Panc1 (cell line): ENCODE measurements at regions not wholly inside any gene's neighbourhood (a gene's known extent, or its start where the extent isn't known, plus 50 kb on each side); places are given as distances from the start of the nearest gene placed in this dataset.

Experiments
- ATAC-seq: fragments of 200-7000 bp; cut with Tn5 transposase; 2 replicates; pipeline ENCODE4 v1.9.1; 2020; ENCODE audit warnings: mild to moderate bottlenecking, moderate library complexity
- BruUV-seq: library from RNA; stranded (reverse); fragments of 400-500 nt; replicated peaks from 2 replicates; lab custom pipeline; 2021; lab: Mats Ljungman, UMichigan
- CTCF ChIA-PET: fragments of 300-600 bp; sonication (Branson Sonifier 250); formaldehyde crosslinking; loops from one replicate; lab custom pipeline; 2022; ENCODE audit warnings: antibody characterized with exemption; lab: Charles Lee
- POLR2A ChIA-PET: fragments of 300-600 bp; sonication (Branson Sonifier 250); formaldehyde crosslinking; loops from one replicate; lab custom pipeline; 2022; ENCODE audit warnings: antibody characterized with exemption; lab: Charles Lee
- DNase-seq: peaks from one replicate; pipeline ENCODE4 v3.0.0-alpha.2; 2010; ENCODE audit warnings: low read depth, low spot score
- H3K27ac ChIP-seq: 2 replicates; pipeline ENCODE4 v1.5.1; 2011; ENCODE audit warnings: mild to moderate bottlenecking, low read length, inconsistent platforms
- H3K27me3 ChIP-seq: fragments of 200-500 bp; sonication (Bioruptor generic); 2 replicates; pipeline ENCODE4 v1.6.0; 2014; ENCODE audit warnings: low read length, inconsistent platforms; ENCODE audit not compliant: control insufficient read depth, insufficient read depth
- H3K36me3 ChIP-seq: fragments of 200-500 bp; sonication (Bioruptor generic); 2 replicates; pipeline ENCODE4 v1.5.1; 2014; ENCODE audit warnings: inconsistent platforms, mild to moderate bottlenecking, low read length, moderate library complexity; ENCODE audit not compliant: control insufficient read depth, insufficient read depth
- H3K4me1 ChIP-seq: 2 replicates; pipeline ENCODE4 v1.5.1; 2011; ENCODE audit warnings: inconsistent platforms, mild to moderate bottlenecking, low read length, moderate library complexity; ENCODE audit not compliant: control insufficient read depth, insufficient read depth
- H3K4me3 ChIP-seq, 2 experiments: 2 replicates each; pipeline ENCODE4 v1.5.1; 2011 to 2012; ENCODE audit warnings: low read depth in 2 of 2, low read length in 2 of 2, mild to moderate bottlenecking in 2 of 2, inconsistent platforms in 1 of 2, moderate library complexity in 1 of 2
- H3K9me3 ChIP-seq: fragments of 200-500 bp; sonication (Bioruptor generic); 2 replicates; pipeline ENCODE4 v1.5.1; 2014; ENCODE audit warnings: low read depth, mild to moderate bottlenecking, inconsistent platforms, low read length, moderate library complexity; ENCODE audit not compliant: control insufficient read depth, insufficient read depth
- CTCF ChIP-seq: fragments of 450-650 bp; IDR thresholded peaks from 2 replicates; pipeline ENCODE4 v1.5.1; 2017; ENCODE audit warnings: mild to moderate bottlenecking
- POLR2AphosphoS5 ChIP-seq: IDR thresholded peaks from 2 replicates; pipeline ENCODE4 v1.6.1; 2012; ENCODE audit warnings: mild to moderate bottlenecking, low read depth, low read length, moderate library complexity
- SIN3A ChIP-seq: IDR thresholded peaks from 2 replicates; pipeline ENCODE4 v1.6.1; 2012; ENCODE audit warnings: low read depth, mild to moderate bottlenecking, low read length, moderate library complexity, borderline replicate concordance; ENCODE audit not compliant: insufficient read depth
- TCF7L2 ChIP-seq: IDR thresholded peaks from 2 replicates; pipeline ENCODE4 v1.6.1; 2011; ENCODE audit warnings: mild to moderate bottlenecking, low read depth, low read length, inconsistent platforms
- in situ Hi-C: cut with HindIII; loops from 2 replicates; pipeline ENCODE4 v1.10.0; 2016; ENCODE audit warnings: low sequenced_read_pairs, low pct_unique_long_range_greater_than_20kb
- intact Hi-C: fragments of 100-400 bp; cut with micrococcal nuclease; formaldehyde crosslinking; loops from one replicate; pipeline ENCODE4 v1.10.0; 2022; ENCODE audit not compliant: unreplicated experiment
- TF ChIP-seq, protein P1 (sequence below), 2 experiments: IDR thresholded peaks; 2 replicates each; pipeline ENCODE4 v1.6.1; 2011 to 2012; ENCODE audit warnings: low read depth in 2 of 2, control low read depth in 1 of 2, low read length in 1 of 2, mild to moderate bottlenecking in 1 of 2, moderate library complexity in 1 of 2; ENCODE audit not compliant: insufficient read depth in 1 of 2

DNA sequence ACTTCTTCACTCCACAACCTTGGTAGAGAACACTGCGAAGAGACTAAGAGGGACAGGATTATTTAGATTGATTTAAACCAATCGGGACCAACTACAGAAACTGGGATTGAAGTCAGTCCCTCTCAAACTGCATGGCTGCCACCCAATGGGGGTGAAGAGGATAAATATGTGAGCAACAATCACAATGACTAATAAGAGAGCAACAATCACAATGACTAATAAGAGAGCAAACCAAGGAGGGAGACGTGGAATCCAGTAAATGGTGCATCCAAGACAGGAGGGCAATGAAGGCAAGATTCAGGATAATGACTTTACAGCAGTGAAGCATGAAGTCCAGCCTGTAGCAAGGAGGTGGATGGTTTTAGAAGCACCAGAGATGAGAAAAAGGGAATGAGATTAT lies 322.8 kb downstream of the TTLL7 start:
- no peaks in the 10 kb centered on the region for H3K4me1 ChIP-seq
- ATAC-seq: no peak
- H3K36me3 ChIP-seq: no peaks in the 10 kb centered on the region

DNA sequence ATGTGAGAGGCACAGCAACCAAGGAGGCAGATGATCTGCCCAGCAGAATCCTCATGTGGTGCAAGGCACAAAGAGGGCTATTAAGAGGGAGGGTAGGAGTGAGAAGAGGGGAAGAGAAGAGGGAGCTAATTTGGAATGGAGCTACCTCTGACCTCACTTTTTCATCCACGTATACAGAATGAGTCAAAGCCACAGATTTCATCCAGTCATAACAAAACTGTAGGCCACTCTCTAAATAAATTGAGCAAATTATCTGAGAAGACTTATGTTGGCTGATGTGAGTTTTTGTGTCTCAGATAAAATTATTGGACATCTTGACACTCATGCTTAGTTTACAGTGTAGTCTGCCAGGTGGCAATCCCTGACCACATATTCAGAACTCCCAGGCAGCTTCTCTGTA lies 325.6 kb downstream of the TTLL7 start:
- in situ Hi-C loops (no loop called here), intact Hi-C loops (no loop called here)
- Histone ChIP-seq H3K4me1 (no peaks in the 10 kb centered on the region), H3K4me3 (no peak overlapping the region), H3K27ac (no peak overlapping the region), H3K27me3 (no peaks in the 10 kb centered on the region), H3K9me3 (no peaks in the 10 kb centered on the region), H3K36me3 (no peaks in the 10 kb centered on the region)
- ATAC-seq (no peak), DNase-seq (no peak)
- ChIA-PET POLR2A (no interaction called here), CTCF (interaction anchor here (0.7 kb wide), 1 partner anchor 50 kb away, joined by 5 read pairs; no protein-coding TSS in a partner anchor)
- no TSS peak for BruUV-seq
- TF ChIP-seq, protein P1, sequence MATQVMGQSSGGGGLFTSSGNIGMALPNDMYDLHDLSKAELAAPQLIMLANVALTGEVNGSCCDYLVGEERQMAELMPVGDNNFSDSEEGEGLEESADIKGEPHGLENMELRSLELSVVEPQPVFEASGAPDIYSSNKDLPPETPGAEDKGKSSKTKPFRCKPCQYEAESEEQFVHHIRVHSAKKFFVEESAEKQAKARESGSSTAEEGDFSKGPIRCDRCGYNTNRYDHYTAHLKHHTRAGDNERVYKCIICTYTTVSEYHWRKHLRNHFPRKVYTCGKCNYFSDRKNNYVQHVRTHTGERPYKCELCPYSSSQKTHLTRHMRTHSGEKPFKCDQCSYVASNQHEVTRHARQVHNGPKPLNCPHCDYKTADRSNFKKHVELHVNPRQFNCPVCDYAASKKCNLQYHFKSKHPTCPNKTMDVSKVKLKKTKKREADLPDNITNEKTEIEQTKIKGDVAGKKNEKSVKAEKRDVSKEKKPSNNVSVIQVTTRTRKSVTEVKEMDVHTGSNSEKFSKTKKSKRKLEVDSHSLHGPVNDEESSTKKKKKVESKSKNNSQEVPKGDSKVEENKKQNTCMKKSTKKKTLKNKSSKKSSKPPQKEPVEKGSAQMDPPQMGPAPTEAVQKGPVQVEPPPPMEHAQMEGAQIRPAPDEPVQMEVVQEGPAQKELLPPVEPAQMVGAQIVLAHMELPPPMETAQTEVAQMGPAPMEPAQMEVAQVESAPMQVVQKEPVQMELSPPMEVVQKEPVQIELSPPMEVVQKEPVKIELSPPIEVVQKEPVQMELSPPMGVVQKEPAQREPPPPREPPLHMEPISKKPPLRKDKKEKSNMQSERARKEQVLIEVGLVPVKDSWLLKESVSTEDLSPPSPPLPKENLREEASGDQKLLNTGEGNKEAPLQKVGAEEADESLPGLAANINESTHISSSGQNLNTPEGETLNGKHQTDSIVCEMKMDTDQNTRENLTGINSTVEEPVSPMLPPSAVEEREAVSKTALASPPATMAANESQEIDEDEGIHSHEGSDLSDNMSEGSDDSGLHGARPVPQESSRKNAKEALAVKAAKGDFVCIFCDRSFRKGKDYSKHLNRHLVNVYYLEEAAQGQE (IDR thresholded peaks at IDR 0.05; ENCODE audit: insufficient read depth in 1 of 2, low read depth in 2 of 2, low read length in 1 of 2): no peak
- TF ChIP-seq TCF7L2 (no peak), SIN3A (no peak), POLR2AphosphoS5 (no peak), CTCF (no peak)

More for the DNA sequence above, 322.8 kb downstream of the TTLL7 start:
- Histone ChIP-seq H3K9me3 (no peaks in the 10 kb centered on the region), H3K27me3 (no peaks in the 10 kb centered on the region), H3K27ac (no peak overlapping the region), H3K4me3 (no peak overlapping the region)
- ChIA-PET POLR2A (no interaction called here), CTCF (no interaction called here)
- TF ChIP-seq SIN3A (no peak), CTCF (no peak), TCF7L2 (no peak), POLR2AphosphoS5 (no peak)
- TF ChIP-seq, protein P1 (IDR thresholded peaks at IDR 0.05; ENCODE audit: insufficient read depth in 1 of 2, low read depth in 2 of 2, low read length in 1 of 2): no peak
- DNase-seq: no peak
- in situ Hi-C loops (no loop called here), intact Hi-C loops (no loop called here)
- no TSS peak for BruUV-seq
